Activated naive CD4-positive, alpha-beta T cell treated with anti-CD3 and anti-CD28 coated beads for 36 hours (primary cell): ENCODE measurements at regions not wholly inside any gene's neighbourhood (a gene's known extent, or its start where the extent isn't known, plus 50 kb on each side); places are given as distances from the start of the nearest gene placed in this dataset.

Experiments
- CTCF ChIA-PET: fragments of 350-600 bp; sonication (Branson Sonifier 250); formaldehyde crosslinking; loops from one replicate; lab custom pipeline; 2021; ENCODE audit warnings: antibody characterized with exemption; lab: Charles Lee
- DNase-seq: peaks from one replicate; pipeline ENCODE4 v3.0.0-alpha.2; 2020
- H3K27ac Mint-ChIP-seq: one replicate; pipeline ENCODE4 v1.8.0; 2021; ENCODE audit warnings: mild to moderate bottlenecking, mixed read lengths
- H3K27me3 Mint-ChIP-seq: one replicate; pipeline ENCODE4 v1.8.0; 2021; ENCODE audit warnings: low read depth, mixed read lengths
- H3K36me3 Mint-ChIP-seq: one replicate; pipeline ENCODE4 v1.8.0; 2021; ENCODE audit warnings: low read depth, mixed read lengths
- H3K4me1 Mint-ChIP-seq: one replicate; pipeline ENCODE4 v1.8.0; 2021; ENCODE audit warnings: low read depth, mixed read lengths
- H3K4me3 Mint-ChIP-seq: one replicate; pipeline ENCODE4 v1.8.0; 2021; ENCODE audit warnings: mild to moderate bottlenecking, moderate library complexity, mixed read lengths
- H3K9me3 Mint-ChIP-seq: one replicate; pipeline ENCODE4 v1.8.0; 2021; ENCODE audit warnings: mixed read lengths
- intact Hi-C: fragments of 100-400 bp; cut with micrococcal nuclease; formaldehyde crosslinking; loops from one replicate; pipeline ENCODE4 v1.15.1; 2023

DNA sequence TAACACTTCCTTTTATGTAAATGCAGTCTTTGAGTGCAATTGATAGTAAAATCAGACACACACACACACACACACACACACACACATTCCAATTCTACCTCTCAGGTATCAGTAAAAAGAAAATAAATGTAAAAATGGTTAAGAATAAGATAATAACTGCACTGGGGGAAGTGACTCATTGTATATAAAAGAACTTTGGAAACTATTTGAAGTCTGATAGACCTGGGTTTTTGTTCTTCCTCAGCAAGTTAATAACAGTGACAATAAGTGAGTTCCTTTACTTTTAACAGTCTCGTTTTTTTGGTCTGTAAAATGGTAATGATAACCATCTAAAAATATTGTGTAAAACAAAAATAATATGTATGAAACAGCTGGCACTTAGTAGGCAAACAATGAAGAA, 1815.0 kb downstream of the MRPL39 start:
- Mint-ChIP-seq H3K4me3 (no peak overlapping the region), H3K9me3 (peaks cover 2% of the 10 kb centered on the region), H3K36me3 (no peaks in the 10 kb centered on the region), H3K27ac (no peak overlapping the region), H3K4me1 (no peaks in the 10 kb centered on the region), H3K27me3 (no peaks in the 10 kb centered on the region)
- CTCF ChIA-PET, result no interaction called here
- intact Hi-C loops, result no loop called here
- DNase-seq, result no peak

DNA sequence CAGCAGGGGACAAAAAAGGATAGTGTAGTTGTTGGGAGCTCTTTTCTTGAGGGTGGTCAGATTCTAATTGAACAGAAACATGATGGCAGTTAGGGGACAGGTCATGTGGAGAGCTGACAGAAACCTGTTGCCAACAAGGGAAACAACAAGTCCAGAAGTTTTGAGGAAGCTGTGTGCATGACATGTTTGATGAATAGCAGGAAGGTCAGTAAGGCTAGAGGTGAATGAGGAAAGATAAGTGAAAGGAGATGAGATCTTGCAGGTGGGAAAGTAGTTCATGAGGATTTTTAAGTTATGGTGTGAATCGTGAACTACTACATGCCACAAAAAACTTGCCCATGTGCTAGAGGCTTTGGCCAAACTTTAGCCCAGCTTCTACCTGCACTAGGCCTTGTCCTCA, 1817.4 kb downstream of the MRPL39 start:
- peaks cover 2% of the 10 kb centered on the region for H3K9me3 Mint-ChIP-seq
- no peak for DNase-seq

DNA sequence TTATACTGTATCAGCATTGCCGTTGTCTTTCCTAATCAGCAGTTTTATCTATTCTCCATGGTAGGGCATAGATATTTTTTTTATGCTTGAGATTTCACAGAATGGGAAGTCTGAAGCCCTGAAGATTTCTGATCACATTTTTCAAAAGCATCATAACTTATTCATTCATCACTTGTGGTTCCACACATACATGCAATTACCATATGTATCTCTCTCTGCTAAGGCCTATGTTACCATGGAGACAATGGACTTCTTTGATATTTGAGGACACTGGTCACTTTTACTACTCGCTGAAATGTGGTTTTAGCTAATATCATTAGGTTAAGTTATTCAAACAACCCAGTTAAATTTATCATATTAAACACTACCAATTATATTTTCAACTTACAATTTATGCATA, 1827.0 kb downstream of the MRPL39 start:
- CTCF ChIA-PET, result no interaction called here
- Mint-ChIP-seq H3K27ac (no peak overlapping the region), H3K27me3 (no peaks in the 10 kb centered on the region), H3K36me3 (no peaks in the 10 kb centered on the region), H3K4me3 (no peak overlapping the region), H3K4me1 (no peaks in the 10 kb centered on the region), H3K9me3 (no peaks in the 10 kb centered on the region)
- no peak for DNase-seq
- intact Hi-C loops, result no loop called here

More for the DNA sequence above, 1817.4 kb downstream of the MRPL39 start:
- Mint-ChIP-seq H3K4me3 (no peak overlapping the region), H3K36me3 (no peaks in the 10 kb centered on the region), H3K27ac (no peak overlapping the region), H3K4me1 (no peaks in the 10 kb centered on the region), H3K27me3 (no peaks in the 10 kb centered on the region)
- CTCF ChIA-PET, result no interaction called here
- intact Hi-C loops, result no loop called here

DNA sequence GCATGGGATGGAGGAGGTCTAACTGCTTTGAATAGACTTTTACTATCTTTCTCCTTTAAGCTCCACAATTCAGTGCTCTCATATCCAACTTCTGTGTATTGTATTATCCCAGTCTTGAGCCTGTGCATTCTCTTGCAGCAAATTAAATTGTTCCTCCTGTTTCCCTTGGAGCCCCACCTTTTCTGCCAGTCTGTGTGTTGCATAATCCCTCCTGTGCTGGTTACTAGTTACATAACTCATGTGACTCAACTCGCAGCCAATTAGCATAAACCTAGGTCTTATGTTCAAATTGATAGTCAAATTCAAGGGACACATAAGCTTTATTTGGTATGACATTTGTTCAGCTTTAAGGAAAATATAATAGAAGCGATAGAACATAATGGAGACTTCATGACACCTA, 1863.5 kb downstream of the MRPL39 start:
- H3K4me1 Mint-ChIP-seq, result no peaks in the 10 kb centered on the region
- CTCF ChIA-PET, result no interaction called here
- intact Hi-C loops, result no loop called here
- no peak overlapping the region for H3K4me3 Mint-ChIP-seq
- no peaks in the 10 kb centered on the region for H3K36me3 Mint-ChIP-seq
- H3K27ac Mint-ChIP-seq, result no peak overlapping the region
- peaks cover 10% of the 10 kb centered on the region for H3K9me3 Mint-ChIP-seq
- H3K27me3 Mint-ChIP-seq, result no peaks in the 10 kb centered on the region
- no peak for DNase-seq

DNA sequence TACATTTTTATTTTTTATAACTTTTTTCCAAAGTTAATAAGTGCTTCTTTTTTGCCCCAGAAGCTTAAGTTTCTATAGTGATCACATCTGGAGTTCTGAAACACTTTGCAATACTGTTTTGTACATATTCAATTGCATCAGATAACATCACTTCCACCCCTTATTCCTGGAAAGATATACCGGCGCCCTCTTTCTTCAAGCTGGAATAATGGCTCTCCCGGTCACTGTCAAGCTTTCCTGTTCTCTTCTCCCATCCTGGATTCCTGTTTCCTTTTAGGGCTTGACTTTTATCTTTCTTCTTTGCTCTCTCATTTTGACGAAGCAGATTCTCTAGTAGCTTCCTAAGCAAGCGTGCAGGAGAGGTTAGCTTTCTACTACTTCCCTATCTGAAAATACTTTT, 1866.8 kb downstream of the MRPL39 start:
- Mint-ChIP-seq H3K36me3 (no peaks in the 10 kb centered on the region), H3K27me3 (no peaks in the 10 kb centered on the region), H3K4me3 (no peak overlapping the region), H3K27ac (no peak overlapping the region), H3K9me3 (no peaks in the 10 kb centered on the region), H3K4me1 (no peaks in the 10 kb centered on the region)
- intact Hi-C loops, result no loop called here
- no peak for DNase-seq
- CTCF ChIA-PET, result interaction anchor here (0.6 kb wide), 1 partner anchor 8 kb away, joined by 3 read pairs; no protein-coding TSS in a partner anchor

DNA sequence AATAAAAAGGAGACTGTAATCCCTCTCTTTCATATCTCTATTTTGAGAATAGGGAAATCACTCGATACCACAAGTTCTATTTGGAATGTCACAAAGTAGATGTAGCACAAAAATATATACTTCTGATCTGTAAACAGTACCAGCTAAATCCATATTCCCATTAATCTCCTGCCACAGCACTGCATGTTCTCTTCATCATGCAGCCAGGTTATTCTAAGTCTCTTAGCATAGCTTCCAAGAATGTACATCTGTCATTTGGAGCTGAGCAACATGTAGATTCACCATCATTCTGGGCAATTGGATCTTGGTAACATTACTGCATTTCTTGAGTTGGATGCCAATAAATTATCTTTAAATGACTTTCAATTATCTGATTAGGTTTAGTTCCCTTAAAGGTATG, 1874.5 kb downstream of the MRPL39 start:
- CTCF ChIA-PET, result interaction anchor here (0.7 kb wide), 1 partner anchor 8 kb away, joined by 3 read pairs; no protein-coding TSS in a partner anchor
- Mint-ChIP-seq H3K36me3 (no peaks in the 10 kb centered on the region), H3K4me1 (no peaks in the 10 kb centered on the region), H3K4me3 (no peak overlapping the region), H3K27me3 (peaks cover 4% of the 10 kb centered on the region), H3K27ac (no peak overlapping the region), H3K9me3 (no peaks in the 10 kb centered on the region)
- intact Hi-C loops, result no loop called here
- no peak for DNase-seq

DNA sequence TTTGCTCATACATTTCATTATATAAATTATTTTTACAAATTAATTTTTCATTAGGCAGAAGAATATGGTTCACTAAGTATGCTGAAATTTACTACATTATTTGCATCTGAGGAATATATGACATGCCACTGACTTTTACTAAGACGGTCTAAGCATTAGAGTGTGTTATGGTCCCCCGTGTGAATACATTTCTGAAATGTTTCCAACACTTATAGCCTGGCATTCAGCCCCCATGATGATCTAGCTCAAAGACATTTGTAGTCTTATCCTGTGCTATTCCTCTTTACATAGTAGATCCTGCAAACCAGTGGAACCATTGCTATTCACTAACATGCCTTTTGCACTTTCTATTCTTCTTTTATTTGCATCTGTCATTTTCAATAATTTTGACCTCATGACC, 1878.0 kb downstream of the MRPL39 start:
- no peak overlapping the region for H3K4me3 Mint-ChIP-seq
- H3K27ac Mint-ChIP-seq, result no peak overlapping the region
- H3K4me1 Mint-ChIP-seq, result no peaks in the 10 kb centered on the region
- intact Hi-C loops, result no loop called here
- no peaks in the 10 kb centered on the region for H3K9me3 Mint-ChIP-seq
- H3K27me3 Mint-ChIP-seq, result peaks cover 4% of the 10 kb centered on the region
- CTCF ChIA-PET, result interaction anchor here (0.9 kb wide), 1 partner anchor 10 kb away, joined by 3 read pairs; no protein-coding TSS in a partner anchor
- H3K36me3 Mint-ChIP-seq, result no peaks in the 10 kb centered on the region
- DNase-seq, result no peak

DNA sequence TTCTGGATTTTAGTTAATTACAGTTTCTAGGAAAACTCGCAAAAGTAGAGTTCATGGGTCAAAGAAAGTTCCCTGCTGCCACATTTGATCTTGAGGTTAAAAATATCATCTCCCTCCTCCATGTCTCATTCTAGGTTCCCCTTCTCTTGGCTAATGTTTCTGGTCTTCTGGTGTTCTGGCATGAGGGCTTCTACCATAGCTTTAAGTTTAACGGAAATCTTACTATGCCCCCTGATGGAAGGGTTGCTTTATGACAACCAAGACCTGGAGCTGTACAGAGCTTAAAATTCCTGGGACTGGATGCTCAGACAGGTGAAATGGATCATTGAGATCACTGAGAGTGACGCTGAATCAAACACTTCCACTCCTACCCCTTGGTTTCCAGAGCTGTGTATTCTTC, 1881.7 kb downstream of the MRPL39 start:
- CTCF ChIA-PET, result interaction anchor here (1.3 kb wide), 1 partner anchor 147 kb away, joined by 4 read pairs; no protein-coding TSS in a partner anchor
- H3K27me3 Mint-ChIP-seq, result no peaks in the 10 kb centered on the region
- intact Hi-C loops, result no loop called here
- no peak overlapping the region for H3K4me3 Mint-ChIP-seq
- H3K36me3 Mint-ChIP-seq, result no peaks in the 10 kb centered on the region
- no peaks in the 10 kb centered on the region for H3K4me1 Mint-ChIP-seq
- H3K9me3 Mint-ChIP-seq, result no peaks in the 10 kb centered on the region
- DNase-seq, result no peak
- no peak overlapping the region for H3K27ac Mint-ChIP-seq

DNA sequence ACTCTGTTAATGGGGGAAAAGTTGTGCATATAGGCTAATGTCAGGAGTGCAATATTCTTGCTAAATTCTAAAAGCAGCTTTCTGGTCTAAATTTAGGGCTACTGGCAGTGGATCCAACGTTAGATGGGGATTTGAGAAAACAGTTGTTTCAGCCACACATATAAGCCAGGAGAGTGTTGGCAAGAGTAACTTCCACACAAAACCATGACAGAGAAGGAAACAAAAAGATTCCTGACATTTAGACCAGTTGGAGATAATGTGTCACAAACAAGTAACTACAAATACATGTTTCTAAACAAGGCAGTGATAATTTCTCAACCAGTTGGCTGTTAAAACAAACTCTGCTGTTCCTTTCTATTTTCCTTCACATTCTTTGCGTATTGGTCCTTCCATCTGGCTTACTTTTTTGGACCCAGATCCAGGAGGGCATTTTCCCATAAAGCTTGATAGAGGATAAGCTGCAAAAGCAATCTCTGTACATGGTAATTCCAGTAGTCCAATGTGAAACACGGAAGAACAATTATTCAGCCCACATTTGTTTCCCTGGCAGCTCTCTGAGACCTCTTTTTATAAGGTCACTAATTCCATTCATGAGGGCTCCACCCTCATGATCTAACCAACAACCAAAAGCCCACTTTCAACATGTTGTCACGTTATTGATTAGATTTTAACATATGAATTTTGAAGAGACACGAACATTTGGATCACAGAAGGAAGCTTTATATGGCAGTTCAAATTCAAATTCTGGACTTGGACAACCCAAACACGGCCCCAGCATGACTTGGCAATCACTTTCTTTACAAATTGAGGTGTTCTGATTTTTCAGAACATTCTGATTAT, 1888.6 kb downstream of the MRPL39 start:
- DNase-seq, result no peak
- Mint-ChIP-seq H3K4me1 (no peaks in the 10 kb centered on the region), H3K36me3 (no peaks in the 10 kb centered on the region), H3K27me3 (peaks cover 11% of the 10 kb centered on the region), H3K27ac (no peak overlapping the region), H3K9me3 (no peaks in the 10 kb centered on the region), H3K4me3 (no peak overlapping the region)
- intact Hi-C loops, result no loop called here
- CTCF ChIA-PET, result interaction anchor here (0.9 to 2.0 kb wide), 2 partner anchors 10 to 15 kb away, joined by 3 to 4 read pairs; no protein-coding TSS in a partner anchor

DNA sequence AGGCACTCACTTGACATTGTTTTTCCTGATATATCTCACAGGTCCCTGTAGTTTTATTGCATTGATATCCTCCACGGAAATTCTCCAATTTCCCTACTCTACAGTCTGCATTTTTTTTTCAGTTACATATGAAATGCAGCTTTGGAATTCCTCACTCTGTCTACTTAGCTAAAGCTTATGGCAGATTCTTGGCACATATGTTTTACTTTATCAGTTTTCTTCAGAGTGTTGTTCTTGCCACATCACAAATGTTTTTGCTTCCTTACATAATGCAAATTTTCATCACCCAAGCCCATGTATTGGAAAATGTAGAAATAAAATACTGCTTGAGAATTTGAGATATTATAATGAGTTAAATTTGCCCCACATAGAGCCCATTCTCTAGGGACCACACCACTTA, 1895.1 kb downstream of the MRPL39 start:
- no peak for DNase-seq
- Mint-ChIP-seq H3K4me1 (no peaks in the 10 kb centered on the region), H3K4me3 (no peak overlapping the region), H3K9me3 (no peaks in the 10 kb centered on the region), H3K27me3 (peaks cover 5% of the 10 kb centered on the region), H3K36me3 (no peaks in the 10 kb centered on the region), H3K27ac (no peak overlapping the region)
- CTCF ChIA-PET, result interaction anchor here (0.6 to 0.7 kb wide), 2 partner anchors 842 to 1102 kb away, joined by 3 read pairs; no protein-coding TSS in a partner anchor
- intact Hi-C loops, result no loop called here

DNA sequence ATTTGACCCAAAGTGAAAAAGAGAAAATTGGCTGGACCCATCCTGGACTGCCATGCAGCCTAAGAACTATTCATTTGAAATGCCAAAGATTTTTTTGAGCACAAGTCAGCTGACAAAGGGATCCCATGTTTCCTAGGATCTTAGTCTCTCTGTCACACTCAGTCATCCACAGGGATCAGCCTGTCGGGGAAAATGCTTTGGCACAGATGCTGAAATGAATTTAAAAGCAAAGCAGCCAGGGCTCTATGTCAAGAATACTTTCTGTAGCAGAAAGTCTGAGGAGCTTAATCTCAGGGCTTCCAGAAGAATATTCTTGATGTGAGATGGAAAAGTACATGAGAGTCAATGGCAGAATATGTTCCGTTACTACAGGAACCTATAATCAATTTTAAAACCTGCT, 1900.8 kb downstream of the MRPL39 start:
- CTCF ChIA-PET, result no interaction called here
- Mint-ChIP-seq H3K4me1 (no peaks in the 10 kb centered on the region), H3K27me3 (no peaks in the 10 kb centered on the region)

DNA sequence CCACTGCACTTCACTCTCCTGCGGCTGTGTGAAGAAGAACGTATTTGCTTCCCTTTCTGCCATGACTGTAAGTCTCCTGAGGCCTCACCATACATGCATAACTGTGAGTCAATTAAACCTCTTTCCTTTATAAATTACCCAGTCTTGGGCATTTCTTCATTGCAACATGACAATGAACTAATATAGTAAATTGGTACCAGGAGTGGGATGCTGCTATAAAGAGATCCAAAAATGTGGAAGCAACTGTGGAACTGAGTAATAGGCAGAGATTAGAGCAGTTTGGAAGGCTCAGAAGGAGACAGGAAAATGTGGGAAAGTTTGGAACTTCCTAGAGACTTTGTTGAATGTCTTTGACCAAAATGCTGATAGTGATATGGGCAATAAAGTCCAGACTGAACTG, 1907.9 kb downstream of the MRPL39 start:
- H3K4me3 Mint-ChIP-seq, result no peak overlapping the region
- CTCF ChIA-PET, result no interaction called here
- no peak for DNase-seq
- H3K27me3 Mint-ChIP-seq, result no peaks in the 10 kb centered on the region
- intact Hi-C loops, result no loop called here
- no peak overlapping the region for H3K27ac Mint-ChIP-seq
- no peaks in the 10 kb centered on the region for H3K4me1 Mint-ChIP-seq
- H3K36me3 Mint-ChIP-seq, result no peaks in the 10 kb centered on the region
- H3K9me3 Mint-ChIP-seq, result peaks cover 10% of the 10 kb centered on the region

More for the DNA sequence above, 1900.8 kb downstream of the MRPL39 start:
- Mint-ChIP-seq H3K36me3 (no peaks in the 10 kb centered on the region), H3K27ac (no peak overlapping the region), H3K9me3 (no peaks in the 10 kb centered on the region), H3K4me3 (no peak overlapping the region)
- intact Hi-C loops, result no loop called here
- DNase-seq, result no peak

DNA sequence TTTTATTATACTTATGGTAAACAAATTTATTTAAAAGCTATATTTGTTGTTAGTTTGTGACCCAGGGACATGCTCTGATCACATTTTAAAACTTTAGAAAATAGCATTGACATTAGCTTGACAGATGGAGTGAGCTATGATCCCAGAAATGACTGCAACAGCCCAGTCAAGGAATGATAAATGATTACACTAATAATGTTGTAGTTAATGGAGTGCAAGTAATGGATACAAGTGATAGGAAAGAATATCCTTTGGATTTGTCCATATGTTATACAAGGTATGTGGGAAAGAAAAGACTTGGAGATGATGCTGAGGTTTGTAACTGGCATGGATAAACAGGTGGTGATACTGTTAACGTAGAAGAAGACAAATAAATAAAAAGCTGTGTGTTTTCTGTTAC, 1908.7 kb downstream of the MRPL39 start:
- H3K4me3 Mint-ChIP-seq, result no peak overlapping the region
- no peaks in the 10 kb centered on the region for H3K36me3 Mint-ChIP-seq
- intact Hi-C loops, result no loop called here
- CTCF ChIA-PET, result interaction anchor here (0.6 kb wide), 1 partner anchor 337 kb away, joined by 6 read pairs; no protein-coding TSS in a partner anchor
- peaks cover 10% of the 10 kb centered on the region for H3K9me3 Mint-ChIP-seq
- H3K4me1 Mint-ChIP-seq, result no peaks in the 10 kb centered on the region
- H3K27me3 Mint-ChIP-seq, result no peaks in the 10 kb centered on the region
- no peak overlapping the region for H3K27ac Mint-ChIP-seq
- DNase-seq, result no peak
